ENCODE measurements at regions not wholly inside any gene's neighbourhood (a gene's known extent, or its start where the extent isn't known, plus 50 kb on each side); places are given as distances from the start of the nearest gene placed in this dataset.
"Not testable (repeated sequence)": the region's sequence is repeated elsewhere in the genome, so short reads cannot be mapped to it uniquely, and the experiment has no call there.

DNA sequence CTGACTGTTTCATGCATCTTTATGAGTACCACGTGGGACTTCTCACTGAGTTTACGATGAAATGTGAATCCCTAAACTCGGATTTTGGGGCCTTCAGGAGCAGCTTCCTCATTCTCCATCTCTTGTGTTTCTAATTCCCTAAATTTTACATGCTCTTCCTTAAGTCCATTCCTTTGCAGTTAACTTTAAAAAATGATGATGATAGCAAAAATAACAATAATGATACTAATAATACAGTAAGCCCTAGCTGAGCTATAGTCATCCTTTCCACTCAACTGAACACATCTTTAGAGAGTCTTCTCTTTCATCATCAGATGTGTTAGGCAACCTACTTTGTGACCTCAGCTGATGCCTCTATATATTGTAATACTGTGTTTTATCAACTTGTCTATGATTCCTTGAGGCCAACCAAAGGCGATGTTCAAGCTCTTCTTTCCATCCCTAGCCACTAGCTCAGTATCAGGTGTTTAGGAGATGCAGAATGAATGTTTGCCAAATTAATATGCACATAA, 1196.4 kb downstream of the VRK1 start:
- no peak for DNase-seq

DNA sequence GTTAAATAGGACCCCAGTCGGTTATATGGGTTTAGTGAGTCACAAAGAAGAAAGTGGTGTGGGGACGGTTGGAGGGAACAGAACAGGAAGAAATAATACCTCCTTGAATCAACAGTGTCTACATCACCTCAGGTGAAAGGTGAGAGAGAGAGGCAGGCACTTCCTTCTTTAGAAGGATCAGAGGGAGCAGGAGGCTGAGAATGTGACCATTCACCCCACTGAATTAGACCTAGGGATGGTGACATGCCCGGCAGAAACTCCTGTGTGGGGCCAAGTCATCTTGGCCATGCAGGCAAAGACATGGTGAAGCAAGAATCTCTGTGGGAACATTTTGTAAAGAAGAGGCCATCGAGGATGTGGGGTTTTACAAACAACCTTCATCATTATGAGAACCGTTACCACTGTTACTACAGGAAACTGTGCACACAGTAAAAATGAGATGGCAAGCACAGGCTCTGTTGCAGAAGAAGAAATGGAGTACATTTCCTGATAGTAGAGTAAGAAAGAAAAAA, 1196.9 kb downstream of the VRK1 start:
- no peak for DNase-seq

DNA sequence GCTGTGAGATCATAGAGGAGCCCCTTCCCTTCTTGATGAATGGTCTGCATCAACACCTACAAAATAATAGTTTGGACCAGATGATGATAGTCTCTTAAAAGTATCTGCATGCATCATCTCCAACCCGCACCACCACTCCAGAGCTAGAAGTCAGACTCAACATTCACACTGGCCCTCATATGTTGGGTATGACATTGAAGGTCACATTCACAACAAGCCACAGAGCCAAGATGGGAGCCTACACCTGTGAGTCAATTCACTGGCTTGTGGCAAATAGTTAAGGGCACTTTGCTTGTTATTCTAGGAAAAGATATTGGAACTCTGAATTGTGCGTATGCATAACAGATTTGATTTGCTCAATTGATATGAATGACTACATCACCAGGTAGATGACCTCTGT, 1197.9 kb downstream of the VRK1 start:
- DNase-seq: no peak

DNA sequence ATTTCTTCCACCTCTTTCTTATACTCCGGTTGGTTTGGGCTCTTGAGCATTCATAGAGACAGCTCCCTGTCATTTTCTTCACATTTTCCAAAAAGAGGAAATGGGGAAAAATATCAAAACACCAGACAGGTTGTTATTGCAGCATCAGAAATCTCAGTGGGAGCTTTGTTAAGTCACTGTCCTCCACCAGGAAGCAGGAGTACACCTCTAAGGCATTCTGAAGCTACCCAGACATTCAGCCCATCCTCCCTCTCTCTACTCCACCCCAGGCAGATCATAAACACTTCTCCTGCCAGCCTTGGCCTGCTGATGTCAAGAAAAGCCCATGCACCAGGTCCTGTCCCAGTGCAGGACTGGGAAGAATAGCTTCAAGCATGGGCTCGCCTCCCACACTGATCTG, 1198.3 kb downstream of the VRK1 start:
- DNase-seq: no peak

DNA sequence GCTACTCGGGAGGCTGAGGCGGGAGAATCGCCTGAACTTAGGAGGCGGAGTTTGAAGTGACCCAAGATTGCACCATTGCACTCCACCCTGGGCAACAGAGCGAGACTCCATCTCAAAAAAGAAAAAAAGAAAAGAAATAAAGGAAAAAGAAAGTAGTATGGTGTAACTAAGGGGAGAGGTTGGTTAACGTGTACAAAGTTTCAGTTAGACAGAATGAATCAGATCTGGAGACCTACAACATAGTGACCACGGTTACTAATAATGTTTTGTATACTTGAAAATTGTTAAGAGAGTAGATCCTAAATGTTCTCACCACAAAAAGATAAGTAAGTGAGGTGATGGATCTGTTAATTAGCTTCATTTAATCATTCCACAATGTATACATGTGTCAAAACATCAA, 1208.8 kb downstream of the VRK1 start:
- DNase-seq: no peak

DNA sequence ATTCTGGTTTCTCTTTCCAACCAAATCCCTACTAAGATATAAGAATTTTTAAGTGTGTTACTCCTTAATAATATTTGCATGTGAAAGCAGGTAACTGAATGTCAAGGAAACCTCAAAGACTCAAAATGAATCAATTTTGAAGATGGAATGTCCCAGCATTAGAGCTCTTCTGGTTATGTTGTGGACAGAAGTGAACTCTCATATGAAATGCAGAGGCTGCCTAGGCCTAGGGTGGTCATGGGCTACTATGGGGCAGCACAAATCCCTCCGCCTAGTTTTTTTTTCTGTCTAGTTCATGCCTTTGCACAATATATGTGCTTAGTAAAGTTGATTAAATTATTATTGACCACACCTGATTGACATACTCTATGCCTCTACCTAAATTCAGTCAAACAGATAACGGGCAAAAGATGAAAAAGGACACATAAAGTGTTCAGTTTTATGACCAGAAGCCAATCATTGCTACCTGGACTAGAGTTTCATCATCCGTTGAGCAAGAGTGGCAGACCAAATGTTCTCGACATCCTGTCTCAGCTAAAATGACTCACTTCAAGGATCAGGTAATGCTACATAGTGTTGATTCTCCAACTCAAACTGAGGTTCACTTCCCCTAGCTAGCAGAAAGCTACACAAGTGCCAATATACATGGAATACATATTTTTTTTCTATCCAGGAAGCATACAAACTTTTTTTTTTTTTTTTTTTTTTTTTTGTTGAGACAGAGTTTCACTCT, 1211.4 kb downstream of the VRK1 start:
- DNase-seq: no peak

DNA sequence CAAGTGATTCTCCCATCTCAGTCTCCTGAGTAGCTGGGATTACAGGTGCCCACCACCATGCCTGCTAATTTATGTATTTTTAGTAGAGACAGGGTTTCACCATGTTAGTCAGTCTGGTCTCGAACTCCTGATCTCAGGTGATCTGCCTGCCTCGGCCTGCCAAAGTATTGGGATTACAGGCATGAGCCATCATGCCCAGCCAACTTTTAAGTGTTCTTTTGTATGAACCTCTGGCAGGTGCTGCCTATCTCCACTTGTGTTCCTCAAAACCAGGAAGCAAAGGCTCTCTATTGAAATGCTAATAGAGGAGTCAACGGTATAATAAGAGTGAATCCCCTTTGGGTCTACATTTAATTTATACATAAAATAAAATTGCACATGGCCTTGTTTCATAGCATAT, 1212.0 kb downstream of the VRK1 start:
- DNase-seq: not testable (repeated sequence)

DNA sequence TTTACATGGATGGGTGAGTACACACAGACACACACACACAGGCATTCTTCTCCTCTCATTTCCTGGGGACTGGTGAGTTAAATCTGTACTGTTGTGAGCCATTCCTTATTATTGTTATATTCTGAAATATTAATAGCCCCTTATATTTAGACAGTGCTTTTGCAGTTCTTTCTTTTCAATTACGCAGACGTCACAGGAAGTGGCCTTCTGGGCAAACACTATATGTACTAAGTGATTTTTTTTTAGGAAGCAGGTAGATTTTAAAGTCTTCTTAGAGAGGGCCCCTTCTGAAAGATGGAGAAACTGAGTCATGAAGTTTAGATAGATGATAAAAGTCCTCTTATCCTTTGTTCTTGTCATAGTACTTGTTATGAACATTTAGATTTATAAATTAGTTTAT, 1213.6 kb downstream of the VRK1 start:
- DNase-seq: no peak

DNA sequence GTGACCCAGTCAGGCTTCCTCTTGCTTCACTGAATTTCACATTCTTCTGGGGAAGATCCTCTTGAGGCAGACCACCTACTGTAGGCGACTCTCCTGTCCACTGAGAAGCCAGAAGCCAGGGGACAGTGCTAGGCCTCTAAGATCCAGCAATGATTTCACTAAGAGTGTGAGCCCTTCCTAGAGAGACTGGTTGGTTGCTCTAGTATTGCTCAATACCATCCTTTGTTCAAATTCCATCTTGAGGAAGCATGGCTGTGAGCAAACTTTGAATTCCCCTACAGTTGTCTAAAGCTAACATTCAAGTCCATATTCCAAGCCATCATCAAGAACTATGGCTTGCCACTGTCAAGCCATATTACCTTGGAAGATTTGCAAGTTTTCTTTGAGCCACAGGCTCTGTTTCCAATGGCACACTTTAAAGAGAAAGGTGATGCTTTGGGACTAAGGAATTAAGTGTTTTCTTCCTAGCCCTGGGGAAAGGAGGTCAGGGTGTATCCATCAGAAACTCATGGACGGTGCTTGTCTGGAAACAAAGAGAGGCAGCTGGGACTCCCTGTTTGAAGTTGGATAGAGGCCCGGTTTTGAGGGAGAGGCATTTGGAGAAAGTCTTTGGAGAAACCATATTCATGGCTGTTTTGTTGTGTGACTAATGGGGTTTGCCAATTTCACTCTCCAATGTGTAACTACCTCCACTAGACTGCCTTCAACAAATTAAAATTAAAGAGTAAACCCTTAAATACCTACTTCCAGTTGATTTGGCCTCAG, 1217.9 kb downstream of the VRK1 start:
- DNase-seq: no peak

DNA sequence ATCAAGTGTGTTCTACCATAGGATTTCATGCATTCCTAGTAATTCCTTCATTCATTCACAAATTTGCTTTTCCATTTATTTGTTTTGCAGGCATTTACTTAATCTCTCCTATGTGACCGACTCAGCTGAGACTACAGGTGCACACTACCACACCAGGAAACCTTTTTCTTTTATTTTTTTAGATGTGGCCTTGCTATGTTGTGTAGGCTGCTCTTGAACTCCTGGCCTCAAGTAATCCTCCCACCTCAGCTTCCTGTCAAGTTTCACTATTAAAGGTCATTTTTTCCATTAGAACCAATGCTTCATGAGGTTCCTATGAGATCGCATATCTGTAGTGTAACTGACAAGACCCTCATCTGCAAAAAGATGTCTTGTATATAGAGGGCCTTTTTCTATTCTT, 1218.7 kb downstream of the VRK1 start:
- DNase-seq: no peak

DNA sequence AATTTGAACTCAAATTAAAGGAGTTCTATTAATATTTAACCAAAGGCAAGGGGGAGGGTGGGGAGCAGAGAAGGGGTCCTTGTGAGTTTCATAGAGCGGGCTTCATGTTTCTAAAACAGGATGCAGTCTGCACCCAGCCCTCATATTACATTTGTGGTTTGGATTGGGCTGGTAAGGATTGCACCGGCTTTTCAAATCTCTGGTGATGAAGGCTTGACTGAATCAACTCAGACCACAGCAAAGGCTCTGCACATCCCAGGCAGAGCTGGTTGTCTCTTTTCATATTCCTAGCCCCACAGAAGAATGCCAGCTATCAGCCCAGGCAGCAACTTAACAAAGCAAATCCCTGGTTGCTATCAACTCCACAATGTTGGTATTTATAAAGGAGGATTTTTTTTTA, 1221.4 kb downstream of the VRK1 start:
- DNase-seq: no peak

DNA sequence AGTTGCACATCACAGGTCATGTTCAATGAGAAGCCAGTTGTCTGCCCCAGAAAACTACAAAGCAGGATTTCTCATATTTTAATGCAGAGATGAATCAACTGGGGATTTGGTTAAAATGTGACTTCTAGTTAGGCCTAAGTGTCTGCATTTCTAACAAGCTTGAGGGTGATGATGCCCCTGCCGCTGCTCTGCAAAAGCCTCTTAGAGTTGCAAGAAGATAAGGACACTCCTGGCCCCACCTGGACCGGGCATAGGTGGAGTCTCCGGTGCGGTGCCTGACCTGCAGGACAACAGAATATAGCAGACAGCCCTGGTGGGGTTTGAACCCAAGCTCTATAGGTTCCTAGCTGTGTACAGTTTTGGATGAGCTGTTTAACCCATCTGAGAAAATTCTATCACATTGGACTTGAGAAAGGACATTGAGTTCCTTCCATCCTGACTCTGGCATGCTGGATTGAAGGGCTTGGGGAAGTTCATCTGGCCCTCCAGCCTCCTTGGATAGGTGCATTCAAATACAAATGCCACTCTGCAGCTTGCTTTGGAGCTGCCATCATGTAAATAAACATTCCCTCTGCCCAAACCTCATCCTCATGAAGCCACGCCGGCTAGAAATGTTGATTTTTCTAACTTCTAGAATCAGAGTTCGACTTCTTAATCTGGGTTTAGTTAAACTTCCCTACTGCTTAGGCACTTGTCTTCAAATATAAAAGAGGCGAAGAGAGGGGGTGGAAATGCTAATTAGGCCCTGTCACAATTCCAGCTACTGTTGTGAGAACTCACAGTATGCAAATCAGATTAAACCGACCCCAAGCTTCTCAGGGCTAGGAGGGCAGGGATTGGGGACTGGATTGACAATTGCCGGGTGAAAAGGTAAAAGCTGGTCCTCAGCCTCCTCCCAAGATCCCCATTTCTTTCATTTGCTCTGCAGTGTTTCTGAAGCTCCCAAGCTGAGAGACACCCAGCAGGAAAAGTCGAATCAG, 1225.6 kb downstream of the VRK1 start:
- no peak for DNase-seq

DNA sequence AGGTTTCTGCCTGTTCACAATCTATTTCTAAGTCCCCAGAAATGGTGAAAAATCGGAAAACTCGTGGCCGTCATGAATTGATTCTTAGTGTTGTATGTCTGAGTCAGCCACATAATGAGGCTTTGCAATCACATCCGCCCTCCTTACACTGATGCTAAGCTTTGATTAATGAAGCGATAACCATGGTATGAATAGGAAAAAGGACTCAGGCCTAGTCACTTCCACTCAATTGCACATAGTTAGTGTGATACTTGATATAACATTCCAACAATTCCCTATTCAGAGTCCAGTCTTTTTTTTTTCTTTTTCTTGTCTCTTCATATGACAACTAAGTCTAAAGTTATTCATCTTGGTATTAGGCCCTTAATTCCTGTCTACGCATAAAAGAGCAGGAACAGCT, 1231.0 kb downstream of the VRK1 start:
- no peak for DNase-seq

DNA sequence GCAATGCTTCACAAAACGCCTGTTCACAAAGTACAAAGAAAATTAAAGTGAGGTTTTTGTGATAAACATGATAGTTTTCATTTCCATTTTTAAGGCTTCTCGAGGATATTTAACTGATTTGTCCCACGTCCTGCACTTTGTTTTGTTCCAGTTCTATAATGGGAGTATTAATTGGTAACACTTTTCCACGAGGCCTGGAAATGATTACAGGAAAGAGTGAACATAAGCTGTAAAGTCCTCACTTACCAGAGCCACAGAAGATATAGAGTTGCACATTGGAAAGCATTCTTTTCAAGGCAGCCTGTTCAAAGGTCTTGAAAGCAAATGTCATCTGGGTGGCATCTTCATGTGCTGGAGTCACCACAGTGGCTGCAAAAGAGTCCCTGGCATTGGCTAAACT, 1236.6 kb downstream of the BCL11B start:
- no peak for DNase-seq

DNA sequence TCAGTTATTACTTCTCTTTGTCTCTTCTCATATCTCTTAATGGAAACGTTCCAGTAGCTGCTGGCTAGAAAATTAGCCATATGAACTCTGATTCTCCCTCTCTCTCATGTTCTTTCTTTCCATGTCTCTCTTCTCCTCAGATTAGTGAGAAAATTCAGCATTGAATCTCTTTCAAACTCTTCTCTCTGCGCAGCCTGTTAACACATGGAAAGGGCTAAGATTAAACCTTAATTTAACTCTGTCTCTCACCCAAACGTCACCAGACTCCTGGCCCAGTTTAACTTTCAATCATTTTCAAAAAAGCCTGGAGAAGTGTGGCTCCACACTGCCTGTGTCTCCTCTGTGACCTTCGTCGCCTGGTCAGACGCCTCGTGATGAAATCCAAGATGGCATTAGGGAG, 1234.2 kb downstream of the BCL11B start:
- DNase-seq: no peak

DNA sequence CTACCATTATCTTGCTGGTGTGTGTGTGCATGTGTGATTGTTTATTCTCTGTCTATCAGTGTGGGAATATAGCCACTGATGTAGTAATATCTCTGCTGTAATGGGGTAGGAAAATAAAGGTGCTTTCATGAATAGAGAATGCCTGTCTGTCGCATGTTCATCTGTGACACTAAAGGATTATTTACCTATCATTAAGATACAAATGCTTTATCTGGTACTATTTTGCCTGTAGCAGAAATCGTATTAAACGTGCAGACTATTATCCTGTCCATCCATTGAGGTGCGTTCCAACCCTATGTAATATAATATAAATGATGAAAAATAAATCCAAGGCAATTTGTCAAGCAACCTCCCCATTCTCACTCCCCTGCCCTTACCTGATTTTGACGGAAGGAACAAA, 1215.1 kb downstream of the BCL11B start:
- no peak for DNase-seq

DNA sequence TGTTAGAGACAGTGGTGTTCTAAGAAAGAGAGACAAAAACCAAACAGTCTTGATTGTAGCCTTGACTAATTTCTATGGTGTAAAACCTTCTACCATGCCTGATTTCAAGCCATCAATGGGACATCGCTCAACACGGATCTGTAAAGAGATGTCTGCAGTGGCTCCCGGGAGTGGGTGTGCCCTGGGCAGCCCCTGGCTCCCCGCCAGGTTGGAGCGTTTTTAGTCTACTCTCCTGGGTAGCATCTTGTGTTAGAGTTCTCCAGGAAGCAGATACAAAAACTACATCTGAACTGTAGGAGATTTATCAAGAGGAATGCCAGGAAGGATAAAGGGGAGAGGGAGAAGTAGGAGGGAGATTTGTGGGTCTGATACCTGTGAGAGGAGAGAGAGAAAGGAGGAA, 1212.9 kb downstream of the BCL11B start:
- DNase-seq: no peak

DNA sequence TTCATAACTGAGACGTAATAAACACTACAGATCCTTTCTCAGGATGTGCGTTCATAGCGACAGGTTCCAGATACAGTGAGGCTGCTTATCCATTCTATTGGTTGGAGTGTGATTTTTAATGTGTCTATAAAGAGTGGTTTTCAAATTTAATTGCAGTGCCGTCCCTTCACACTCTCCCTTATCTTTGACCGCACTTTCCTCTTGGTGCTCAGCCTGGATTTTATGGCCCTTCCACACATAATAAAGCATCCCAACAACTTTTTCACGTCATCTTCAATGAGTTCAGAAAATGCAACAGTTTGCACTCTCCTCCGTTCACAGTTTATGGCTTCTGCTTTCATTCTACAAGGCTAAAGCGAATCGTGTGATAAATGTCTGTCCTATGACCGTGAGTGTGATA, 1209.9 kb downstream of the BCL11B start:
- DNase-seq: no peak

DNA sequence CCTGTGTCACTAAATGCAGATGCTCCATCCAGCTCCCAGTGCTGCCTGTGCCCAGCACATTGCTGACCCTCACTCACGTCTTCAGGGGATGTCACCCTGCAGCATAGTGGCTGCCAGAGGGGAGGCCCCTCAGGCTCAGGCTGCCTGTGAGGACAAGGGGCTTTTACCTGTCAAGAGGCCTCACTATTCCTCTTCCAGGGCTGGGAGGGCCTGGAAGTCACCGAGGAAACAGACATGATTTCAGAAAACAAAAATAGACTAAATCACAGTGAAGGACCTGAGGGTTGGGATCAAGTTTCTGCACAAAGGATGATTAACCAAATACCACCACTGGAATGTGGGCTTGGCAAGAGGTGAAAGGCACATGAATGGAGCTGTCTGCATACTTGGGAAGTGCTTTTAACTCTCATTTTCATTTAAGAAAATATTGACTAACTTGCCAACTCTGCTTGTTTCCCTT, 1202.3 kb downstream of the BCL11B start:
- DNase-seq: no peak

DNA sequence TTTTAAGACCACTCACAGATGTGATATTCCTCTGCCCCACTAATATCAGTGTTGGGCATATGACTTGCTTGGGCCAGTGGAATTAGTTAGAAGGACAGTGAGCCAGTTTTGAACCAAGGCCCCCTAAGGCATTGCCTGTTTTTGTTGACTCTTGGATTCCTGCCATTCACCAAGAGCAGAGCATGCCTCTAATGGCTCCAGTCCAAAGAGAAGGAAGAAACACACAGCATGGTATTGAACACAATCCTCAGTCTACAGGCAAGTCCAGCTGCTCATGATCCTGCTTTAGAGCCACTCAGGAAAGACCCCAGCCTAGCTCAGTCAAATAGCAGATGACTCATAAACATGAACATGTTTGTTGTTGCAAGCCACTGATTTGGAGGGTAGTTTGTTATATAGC, 1201.5 kb downstream of the BCL11B start:
- DNase-seq: no peak

DNA sequence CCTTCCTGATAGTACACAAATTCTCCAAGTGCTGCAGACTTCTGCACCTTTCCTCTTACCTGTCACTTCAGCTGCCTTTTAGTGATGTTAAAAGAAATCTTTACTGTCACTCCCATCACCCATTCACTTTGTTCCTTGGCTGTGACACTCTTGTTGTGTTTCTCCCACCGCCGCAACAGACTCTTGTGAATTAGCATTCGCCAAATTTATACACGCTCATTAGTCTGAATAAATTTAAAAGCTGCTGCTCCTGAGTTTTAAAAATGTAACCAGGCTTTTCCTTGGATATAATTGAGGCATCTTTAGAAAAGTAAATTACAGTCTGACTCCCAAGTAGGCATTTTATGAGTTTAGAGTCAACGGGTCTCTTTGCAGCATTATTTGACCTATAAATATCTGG, 1197.9 kb downstream of the BCL11B start:
- no peak for DNase-seq

DNA sequence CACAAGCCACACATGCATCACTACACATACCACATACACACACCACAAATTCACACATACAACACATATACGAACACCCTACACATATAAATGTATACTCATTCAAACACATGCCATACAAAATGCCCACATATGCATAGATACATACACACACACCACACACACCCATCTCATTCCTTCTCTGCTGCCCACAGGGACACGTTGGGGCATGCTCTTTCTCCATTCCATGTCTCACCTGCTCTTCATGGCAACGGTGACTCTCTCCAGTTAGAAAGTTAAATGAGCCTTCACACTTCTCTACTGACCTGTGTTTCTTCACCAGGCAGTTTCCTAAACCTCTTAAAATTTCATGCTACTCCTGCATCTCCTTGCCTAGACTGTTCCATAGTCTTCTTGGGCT, 1194.8 kb downstream of the BCL11B start:
- DNase-seq: no peak

DNA sequence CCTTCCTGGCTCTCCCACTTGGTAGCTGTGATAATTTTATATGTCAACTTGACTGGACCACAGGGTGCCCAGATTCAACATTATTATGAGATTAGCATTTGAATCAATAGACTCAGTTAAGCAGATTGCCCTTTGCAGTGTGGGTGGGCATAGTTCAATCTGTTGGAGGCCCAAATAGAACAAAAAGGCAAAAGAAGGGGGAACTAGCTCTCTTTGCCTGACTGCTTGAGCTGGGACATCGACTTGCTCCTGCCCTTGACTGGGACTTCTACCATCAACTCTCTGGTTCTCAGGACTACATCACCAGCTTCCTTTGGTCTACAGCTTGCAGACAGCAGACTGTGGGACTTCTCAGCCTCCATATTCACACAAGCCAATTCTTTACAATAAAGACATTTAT, 1189.2 kb downstream of the BCL11B start:
- DNase-seq: no peak

Measured in NCI-H2227 treated with DMSO at 0.1 percent for 48 hours (cell line).